MCF 10A (cell line): ENCODE measurements at regions not wholly inside any gene's neighbourhood (a gene's known extent, or its start where the extent isn't known, plus 50 kb on each side); places are given as distances from the start of the nearest gene placed in this dataset.
"Not testable (repeated sequence)": the region's sequence is repeated elsewhere in the genome, so short reads cannot be mapped to it uniquely, and the experiment has no call there.

ENCODE experiments used
- BruUV-seq: library from RNA; stranded (reverse); fragments of 400-500 nt; replicated peaks from 2 replicates; lab custom pipeline; 2021; lab: Mats Ljungman, UMichigan
- CTCF ChIA-PET: fragments of 300-600 bp; sonication (Branson Sonifier 250); formaldehyde crosslinking; extraction: SDS; loops from one replicate; lab custom pipeline; 2021; ENCODE audit warnings: antibody characterized with exemption, inconsistent platforms; lab: Yijun Ruan, JAX
- POLR2A ChIA-PET: fragments of 300-600, 350-650 bp; sonication (Branson Sonifier 250); formaldehyde crosslinking; extraction: SDS; loops from one replicate; lab custom pipeline; 2020; ENCODE audit warnings: antibody characterized with exemption, inconsistent platforms; lab: Yijun Ruan, JAX
- DNase-seq: peaks from one replicate; pipeline ENCODE4 v3.0.0-alpha.2; 2018; ENCODE audit not compliant: unreplicated experiment
- H3K27ac Mint-ChIP-seq: one replicate; pipeline ENCODE4 v1.8.0; 2022; ENCODE audit warnings: mild to moderate bottlenecking, low read depth, mixed read lengths; ENCODE audit not compliant: unreplicated experiment
- H3K27me3 Mint-ChIP-seq: one replicate; pipeline ENCODE4 v1.8.0; 2022; ENCODE audit warnings: mixed read lengths; ENCODE audit not compliant: insufficient read depth, unreplicated experiment
- H3K36me3 Mint-ChIP-seq: one replicate; pipeline ENCODE4 v1.8.0; 2022; ENCODE audit warnings: mild to moderate bottlenecking, moderate library complexity, mixed read lengths; ENCODE audit not compliant: insufficient read depth, unreplicated experiment
- H3K4me1 Mint-ChIP-seq: one replicate; pipeline ENCODE4 v1.8.0; 2022; ENCODE audit warnings: mixed read lengths; ENCODE audit not compliant: insufficient read depth, unreplicated experiment
- H3K4me3 Mint-ChIP-seq: one replicate; pipeline ENCODE4 v1.8.0; 2022; ENCODE audit warnings: mild to moderate bottlenecking, moderate library complexity, mixed read lengths; ENCODE audit not compliant: unreplicated experiment
- H3K9me3 Mint-ChIP-seq: one replicate; pipeline ENCODE4 v1.8.0; 2022; ENCODE audit warnings: mixed read lengths; ENCODE audit not compliant: unreplicated experiment
- intact Hi-C: fragments of 100-400 bp; cut with micrococcal nuclease; formaldehyde crosslinking; loops from 2 replicates; pipeline ENCODE4 v1.14.1; 2022
- TF ChIP-seq, protein P1 (sequence below): fragments of 200-600 bp; IDR thresholded peaks from one replicate; pipeline ENCODE4 v1.8.0; 2022; ENCODE audit warnings: antibody characterized with exemption, mild to moderate bottlenecking; ENCODE audit not compliant: unreplicated experiment

DNA sequence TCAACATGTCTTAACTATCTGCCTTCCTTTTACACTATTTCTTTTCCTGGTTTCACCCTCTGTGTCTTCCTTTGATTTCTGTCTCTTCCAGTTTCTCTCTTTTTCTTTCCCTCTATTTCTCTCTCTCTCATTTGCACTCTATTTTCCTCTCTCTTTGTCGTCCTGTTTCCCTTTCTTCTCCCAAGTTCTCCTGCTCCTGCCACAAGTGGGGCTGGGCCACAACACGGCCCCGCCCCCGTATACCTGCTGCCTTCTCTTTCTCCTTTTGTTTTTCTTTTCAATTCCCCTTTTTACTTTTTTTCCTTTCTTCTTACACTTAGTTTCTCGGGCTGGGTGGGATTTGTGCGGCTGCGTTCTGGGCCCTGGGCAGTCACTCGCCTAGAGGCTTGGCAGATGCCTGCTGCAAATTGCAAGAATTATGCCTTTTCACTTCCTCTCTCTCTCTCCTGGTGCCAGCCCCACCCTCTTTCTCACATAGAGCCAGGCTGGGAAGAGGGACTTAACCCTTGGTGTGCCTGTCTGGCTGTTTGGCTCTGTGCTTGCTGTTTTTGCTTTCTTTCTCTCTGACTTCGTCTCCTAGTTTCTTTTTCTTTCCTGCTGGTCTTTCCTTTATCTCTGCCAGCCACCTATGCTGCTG, 2139.4 kb downstream of the TP53TG3F start:
- H3K36me3 Mint-ChIP-seq = no peaks in the 10 kb centered on the region

DNA sequence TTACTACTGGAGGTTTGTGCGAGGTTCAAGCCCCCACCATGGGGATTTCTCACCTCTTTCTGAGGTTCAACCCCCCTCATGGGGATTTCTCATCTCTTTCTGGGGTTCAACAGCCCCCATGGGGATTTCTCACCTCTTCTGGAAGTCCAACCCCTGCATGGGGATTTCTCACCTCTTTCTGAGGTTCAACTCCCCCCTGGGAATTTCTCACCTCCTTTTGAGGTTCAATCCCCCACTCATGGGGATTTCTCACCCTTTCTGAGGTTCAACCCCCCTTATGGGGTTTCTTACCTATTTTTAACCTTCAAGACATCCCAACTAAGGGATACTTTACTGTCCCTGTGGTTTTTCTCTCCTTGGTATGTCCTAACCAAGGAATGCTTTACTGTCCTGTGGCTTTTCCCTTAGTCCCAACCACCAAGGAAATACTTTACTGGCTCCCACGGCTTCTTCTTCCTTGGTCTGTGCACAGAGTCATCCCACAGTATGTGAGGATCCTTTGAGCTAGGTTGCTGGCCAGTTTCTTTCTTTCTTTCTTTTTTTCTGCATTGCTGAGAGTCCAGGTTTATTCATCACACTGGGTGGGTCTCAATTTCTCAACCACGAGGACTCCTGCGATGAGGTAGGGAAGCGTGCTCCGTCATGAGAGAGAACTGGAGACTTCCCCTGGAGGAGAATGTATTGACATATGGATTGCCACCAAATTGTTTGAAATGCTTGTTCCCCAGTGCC, 2140.2 kb downstream of the TP53TG3F start:
- intact Hi-C loops = no loop called here
- BruUV-seq = TSS peak; percentile 17
- POLR2A ChIA-PET = interaction anchor here (0.6 to 1.1 kb wide), 3 partner anchors 9 to 653 kb away, joined by 3 read pairs; no protein-coding TSS in a partner anchor
- CTCF ChIA-PET = no interaction called here
- H3K4me3 Mint-ChIP-seq = peak overlapping the region; percentile 76
- no peaks in the 10 kb centered on the region for H3K36me3 Mint-ChIP-seq
- H3K27me3 Mint-ChIP-seq = no peaks in the 10 kb centered on the region
- no peaks in the 10 kb centered on the region for H3K9me3 Mint-ChIP-seq
- TF ChIP-seq, protein P1, sequence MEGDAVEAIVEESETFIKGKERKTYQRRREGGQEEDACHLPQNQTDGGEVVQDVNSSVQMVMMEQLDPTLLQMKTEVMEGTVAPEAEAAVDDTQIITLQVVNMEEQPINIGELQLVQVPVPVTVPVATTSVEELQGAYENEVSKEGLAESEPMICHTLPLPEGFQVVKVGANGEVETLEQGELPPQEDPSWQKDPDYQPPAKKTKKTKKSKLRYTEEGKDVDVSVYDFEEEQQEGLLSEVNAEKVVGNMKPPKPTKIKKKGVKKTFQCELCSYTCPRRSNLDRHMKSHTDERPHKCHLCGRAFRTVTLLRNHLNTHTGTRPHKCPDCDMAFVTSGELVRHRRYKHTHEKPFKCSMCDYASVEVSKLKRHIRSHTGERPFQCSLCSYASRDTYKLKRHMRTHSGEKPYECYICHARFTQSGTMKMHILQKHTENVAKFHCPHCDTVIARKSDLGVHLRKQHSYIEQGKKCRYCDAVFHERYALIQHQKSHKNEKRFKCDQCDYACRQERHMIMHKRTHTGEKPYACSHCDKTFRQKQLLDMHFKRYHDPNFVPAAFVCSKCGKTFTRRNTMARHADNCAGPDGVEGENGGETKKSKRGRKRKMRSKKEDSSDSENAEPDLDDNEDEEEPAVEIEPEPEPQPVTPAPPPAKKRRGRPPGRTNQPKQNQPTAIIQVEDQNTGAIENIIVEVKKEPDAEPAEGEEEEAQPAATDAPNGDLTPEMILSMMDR = no peak
- peaks cover 30% of the 10 kb centered on the region for H3K4me1 Mint-ChIP-seq
- DNase-seq = peak; percentile 27
- peak overlapping the region; percentile 62 for H3K27ac Mint-ChIP-seq

More for the DNA sequence above, 2139.4 kb downstream of the TP53TG3F start:
- TF ChIP-seq, protein P1 = no peak
- CTCF ChIA-PET = no interaction called here
- peak; percentile 65 for DNase-seq
- intact Hi-C loops = no loop called here
- POLR2A ChIA-PET = interaction anchor here (0.6 to 1.1 kb wide), 3 partner anchors 9 to 654 kb away, joined by 3 read pairs; no protein-coding TSS in a partner anchor
- Mint-ChIP-seq H3K9me3 (no peaks in the 10 kb centered on the region), H3K4me3 (peak overlapping the region; percentile 76), H3K4me1 (peaks cover 30% of the 10 kb centered on the region), H3K27me3 (no peaks in the 10 kb centered on the region), H3K27ac (peak overlapping the region; percentile 62)
- no TSS peak for BruUV-seq

DNA sequence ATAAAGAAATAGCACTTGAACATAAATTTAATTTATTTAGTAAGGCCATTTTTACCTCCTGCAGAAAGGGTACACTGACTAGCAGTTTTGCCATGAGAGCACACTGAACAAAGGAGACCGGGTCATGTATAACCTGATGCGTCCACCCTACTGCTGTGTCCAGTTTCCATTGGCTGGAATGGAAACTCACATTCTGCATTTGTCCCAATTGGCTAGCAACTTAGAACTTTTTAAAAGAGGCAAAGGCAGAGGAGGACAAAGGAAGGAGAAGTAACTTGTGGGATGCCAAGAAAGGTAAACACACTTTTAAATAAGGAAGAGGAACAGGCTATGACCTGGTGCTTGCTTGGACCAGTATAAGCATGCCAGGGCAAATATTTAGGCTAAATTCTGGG, 2140.7 kb downstream of the TP53TG3F start:
- CTCF ChIA-PET, H3K27me3 Mint-ChIP-seq, H3K9me3 Mint-ChIP-seq, intact Hi-C loops, BruUV-seq, H3K36me3 Mint-ChIP-seq: not testable (repeated sequence)
- peak; percentile 2 for DNase-seq
- POLR2A ChIA-PET = interaction anchor here (1.1 kb wide), 1 partner anchor 10 kb away, joined by 3 read pairs; no protein-coding TSS in a partner anchor
- Mint-ChIP-seq H3K4me3 (peak overlapping the region; percentile 76), H3K27ac (peak overlapping the region; percentile 62), H3K4me1 (peaks cover 25% of the 10 kb centered on the region)

DNA sequence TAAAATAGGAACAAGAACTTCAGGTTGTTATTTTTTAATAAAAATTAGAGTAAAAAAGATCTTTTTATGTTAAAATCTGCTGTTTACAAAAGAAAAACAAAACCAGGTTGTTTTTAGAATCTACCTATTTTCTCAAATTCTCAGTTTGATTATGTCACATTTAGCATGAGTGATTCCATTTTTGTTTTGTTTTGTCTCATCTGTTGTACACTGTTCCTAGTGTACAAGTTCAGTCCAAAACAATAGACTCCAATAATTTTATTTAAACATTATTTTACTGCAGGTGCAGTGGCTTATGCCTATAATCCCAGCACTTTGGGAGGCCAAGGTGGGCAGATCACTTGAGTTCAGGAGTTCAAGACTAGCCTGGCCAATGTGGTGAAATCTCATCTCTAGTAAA, 2142.7 kb downstream of the TP53TG3F start:
- Mint-ChIP-seq H3K4me1 (peaks cover 24% of the 10 kb centered on the region), H3K36me3 (no peaks in the 10 kb centered on the region)

DNA sequence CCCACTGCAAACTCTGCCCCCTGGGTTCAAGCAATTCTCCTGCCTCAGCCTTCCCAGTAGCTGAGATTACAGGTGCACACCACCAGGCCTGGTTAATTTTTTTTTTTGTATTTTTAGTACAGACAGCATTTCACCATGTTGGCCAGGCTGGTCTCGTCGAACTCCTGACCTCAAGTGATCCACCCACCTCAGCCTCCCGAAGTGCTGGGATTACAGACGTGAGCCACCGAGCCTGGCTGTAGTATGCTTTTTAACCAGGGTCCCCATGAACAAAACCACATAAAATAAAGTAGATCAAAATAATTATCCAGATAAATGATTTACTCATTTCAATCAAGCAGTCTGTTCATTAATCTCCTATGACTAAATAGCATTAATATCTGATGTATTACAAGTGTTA, 2144.0 kb downstream of the TP53TG3F start:
- H3K36me3 Mint-ChIP-seq, intact Hi-C loops, H3K4me3 Mint-ChIP-seq, DNase-seq, H3K9me3 Mint-ChIP-seq, POLR2A ChIA-PET, H3K27ac Mint-ChIP-seq, H3K27me3 Mint-ChIP-seq, BruUV-seq, CTCF ChIA-PET: not testable (repeated sequence)
- peaks cover 18% of the 10 kb centered on the region for H3K4me1 Mint-ChIP-seq

More for the DNA sequence above, 2142.7 kb downstream of the TP53TG3F start:
- no peaks in the 10 kb centered on the region for H3K27me3 Mint-ChIP-seq
- ChIA-PET POLR2A (no interaction called here), CTCF (interaction anchor here (0.6 to 1.1 kb wide), 2 partner anchors 20 to 97 kb away, joined by 3 to 4 read pairs; no protein-coding TSS in a partner anchor)
- no peak for DNase-seq
- TF ChIP-seq, protein P1 = no peak
- no TSS peak for BruUV-seq
- no peak overlapping the region for H3K27ac Mint-ChIP-seq
- H3K9me3 Mint-ChIP-seq = no peaks in the 10 kb centered on the region
- intact Hi-C loops = no loop called here
- no peak overlapping the region for H3K4me3 Mint-ChIP-seq
